GM19438 (cell line): ENCODE measurements at regions not wholly inside any gene's neighbourhood (a gene's known extent, or its start where the extent isn't known, plus 50 kb on each side); places are given as distances from the start of the nearest gene placed in this dataset.
"Not testable (repeated sequence)": the region's sequence is repeated elsewhere in the genome, so short reads cannot be mapped to it uniquely, and the experiment has no call there.

Source experiments
- ATAC-seq: cut with Tn5 transposase; IDR thresholded peaks from one replicate; pipeline ENCODE4 v1.9.1; 2021; ENCODE audit warnings: low read depth; ENCODE audit not compliant: unreplicated experiment

GRCh38 chr3:31093606-31094005, 199.1 kb upstream of the GADL1 start:
- no peak for ATAC-seq

- ATAC-seq = no peak
These were observed 199.6 kb upstream of the GADL1 start for GRCh38 chr3:31094048-31094447.

GRCh38 chr3:31095255-31095654, 200.8 kb upstream of the GADL1 start:
- no peak for ATAC-seq

- ATAC-seq = no peak
These were observed 202.4 kb upstream of the GADL1 start for GRCh38 chr3:31096661-31097395.

- no peak for ATAC-seq
These were observed 206.1 kb upstream of the GADL1 start for GRCh38 chr3:31100519-31100918.

- not testable (repeated sequence) for ATAC-seq
These were observed 206.8 kb upstream of the GADL1 start for GRCh38 chr3:31101285-31101684.

GRCh38 chr3:31102196-31102879, 207.9 kb upstream of the GADL1 start:
- ATAC-seq = no peak

GRCh38 chr3:31103181-31103580, 208.7 kb upstream of the GADL1 start:
- no peak for ATAC-seq

GRCh38 chr3:31103623-31104180, 209.2 kb upstream of the GADL1 start:
- no peak for ATAC-seq

GRCh38 chr3:31105011-31105410, 210.6 kb upstream of the GADL1 start:
- no peak for ATAC-seq

GRCh38 chr3:31105438-31106077, 211.1 kb upstream of the GADL1 start:
- no peak for ATAC-seq

GRCh38 chr3:31106204-31106603, 211.7 kb upstream of the GADL1 start:
- ATAC-seq = no peak

GRCh38 chr3:31106912-31107311, 212.5 kb upstream of the GADL1 start:
- peak; percentile 94 for ATAC-seq

GRCh38 chr3:31114929-31115283, 220.4 kb upstream of the GADL1 start:
- no peak for ATAC-seq

- not testable (repeated sequence) for ATAC-seq
These were observed 221.1 kb upstream of the GADL1 start for GRCh38 chr3:31115531-31115930.

GRCh38 chr3:31116651-31117050, 222.2 kb upstream of the GADL1 start:
- ATAC-seq = no peak

GRCh38 chr3:31117854-31118253, 223.4 kb upstream of the GADL1 start:
- ATAC-seq = no peak

- no peak for ATAC-seq
These were observed 229.9 kb upstream of the GADL1 start for GRCh38 chr3:31124373-31124772.

GRCh38 chr3:31125413-31126020, 231.1 kb upstream of the GADL1 start:
- ATAC-seq = no peak

GRCh38 chr3:31129241-31129640, 234.8 kb upstream of the GADL1 start:
- no peak for ATAC-seq

GRCh38 chr3:31132132-31132769, 237.8 kb upstream of the GADL1 start:
- ATAC-seq = peak; percentile 45
